Upper lobe of right lung (tissue), 1 donor: ENCODE measurements at regions not wholly inside any gene's neighbourhood (a gene's known extent, or its start where the extent isn't known, plus 50 kb on each side); places are given as distances from the start of the nearest gene placed in this dataset.

ENCODE experiments used
- ATAC-seq: fragments of 200-7000 bp; cut with Tn5 transposase; one replicate; pipeline ENCODE4 v1.9.1; 2020; ENCODE audit warnings: mild to moderate bottlenecking, moderate library complexity
- DNase-seq: peaks from one replicate; pipeline ENCODE4 v3.0.0-alpha.2; 2020
- H3K27ac ChIP-seq: fragments of 200-600 bp; one replicate; pipeline ENCODE4 v1.8.0; 2022
- H3K27me3 ChIP-seq: fragments of 200-600 bp; one replicate; pipeline ENCODE4 v1.8.0; 2022; ENCODE audit warnings: mild to moderate bottlenecking
- H3K36me3 ChIP-seq: fragments of 200-600 bp; one replicate; pipeline ENCODE4 v1.8.0; 2022
- H3K4me1 ChIP-seq: fragments of 200-600 bp; one replicate; pipeline ENCODE4 v1.8.0; 2022
- H3K4me3 ChIP-seq: fragments of 200-600 bp; one replicate; pipeline ENCODE4 v1.8.0; 2022; ENCODE audit warnings: mild to moderate bottlenecking
- H3K9me3 ChIP-seq: fragments of 200-600 bp; one replicate; pipeline ENCODE4 v1.8.0; 2022
- CTCF ChIP-seq: fragments of 200-600 bp; IDR thresholded peaks from one replicate; pipeline ENCODE4 v1.8.0; 2022; ENCODE audit warnings: antibody characterized with exemption
- intact Hi-C: fragments of 100-400 bp; cut with DNase I; formaldehyde crosslinking; loops from one replicate; pipeline ENCODE4 v1.11.0; 2022
- donor health status: DM: no; HTN: yes; CAD: no; lungs with severe emphysema.

GRCh38 chr6:155939253-155939652, 483.6 kb upstream of the NOX3 start:
- Histone ChIP-seq H3K36me3 (no peaks in the 10 kb centered on the region), H3K4me3 (no peak overlapping the region), H3K27ac (no peak overlapping the region), H3K4me1 (no peaks in the 10 kb centered on the region), H3K27me3 (no peaks in the 10 kb centered on the region), H3K9me3 (no peaks in the 10 kb centered on the region)
- ATAC-seq (no peak), DNase-seq (no peak)
- intact Hi-C loops, result no loop called here
- TF ChIP-seq CTCF, result no peak

- no peak for DNase-seq
- no peaks in the 10 kb centered on the region for H3K27me3 ChIP-seq
- ATAC-seq, result peak; percentile 31
- no peak overlapping the region for H3K4me3 ChIP-seq
- intact Hi-C loops, result no loop called here
- no peaks in the 10 kb centered on the region for H3K4me1 ChIP-seq
- TF ChIP-seq CTCF, result no peak
- no peaks in the 10 kb centered on the region for H3K9me3 ChIP-seq
- no peak overlapping the region for H3K27ac ChIP-seq
- H3K36me3 ChIP-seq, result no peaks in the 10 kb centered on the region
Measured at GRCh38 chr6:155936551-155936950, 480.9 kb upstream of the NOX3 start.

DNA sequence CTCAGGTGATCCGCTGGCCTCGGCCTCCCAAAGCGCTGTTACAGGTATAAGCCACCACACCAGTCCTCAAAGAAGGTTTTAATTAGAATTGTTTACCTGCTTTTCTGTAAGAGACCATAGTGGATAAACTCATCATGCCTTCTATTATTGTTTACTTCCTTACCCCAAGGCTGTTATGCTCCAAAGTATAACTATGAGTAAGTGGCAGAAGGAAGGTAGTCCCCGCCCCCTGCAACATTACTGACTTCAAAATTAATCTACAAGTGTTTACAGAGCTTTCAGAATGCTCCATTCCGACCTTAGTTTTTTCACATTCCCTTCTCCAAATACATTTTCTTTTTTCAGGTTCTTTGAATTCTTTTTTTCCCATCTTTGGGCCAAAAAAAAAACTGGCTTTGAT, 480.5 kb upstream of the NOX3 start:
- no peaks in the 10 kb centered on the region for H3K36me3 ChIP-seq
- no peaks in the 10 kb centered on the region for H3K9me3 ChIP-seq
- H3K27me3 ChIP-seq, result no peaks in the 10 kb centered on the region
- no peak overlapping the region for H3K27ac ChIP-seq
- no peak for TF ChIP-seq CTCF
- H3K4me1 ChIP-seq, result no peaks in the 10 kb centered on the region
- intact Hi-C loops, result no loop called here
- DNase-seq (no peak), ATAC-seq (no peak)
- no peak overlapping the region for H3K4me3 ChIP-seq

- intact Hi-C loops, result no loop called here
- H3K9me3 ChIP-seq, result no peaks in the 10 kb centered on the region
- ATAC-seq, result no peak
- H3K4me1 ChIP-seq, result no peaks in the 10 kb centered on the region
- DNase-seq, result no peak
- no peak overlapping the region for H3K4me3 ChIP-seq
- H3K27ac ChIP-seq, result no peak overlapping the region
- TF ChIP-seq CTCF, result no peak
- no peaks in the 10 kb centered on the region for H3K27me3 ChIP-seq
- H3K36me3 ChIP-seq, result no peaks in the 10 kb centered on the region
Measured at GRCh38 chr6:155916846-155917624, 461.4 kb upstream of the NOX3 start.

DNA sequence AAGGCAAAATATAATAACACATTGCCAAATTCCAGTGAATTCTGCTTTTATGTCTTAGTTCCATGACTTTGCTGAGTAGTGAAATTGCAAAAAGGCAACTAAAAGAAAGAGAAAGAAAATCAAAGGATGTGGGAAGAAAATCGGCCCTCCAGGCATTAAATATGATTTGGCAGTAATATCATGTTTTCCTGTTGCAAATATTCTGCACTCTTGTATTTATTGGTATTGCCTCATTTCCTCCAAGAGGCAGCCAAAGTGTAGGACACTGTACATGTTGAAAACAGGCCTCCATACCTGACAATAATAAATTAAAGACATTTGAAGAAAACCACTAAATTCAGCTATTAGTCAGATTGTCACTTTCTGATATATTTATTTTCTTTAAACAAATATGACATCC, 460.0 kb upstream of the NOX3 start:
- no peak for TF ChIP-seq CTCF
- DNase-seq (no peak), ATAC-seq (no peak)
- intact Hi-C loops, result no loop called here
- no peaks in the 10 kb centered on the region for H3K9me3 ChIP-seq
- no peak overlapping the region for H3K4me3 ChIP-seq
- no peaks in the 10 kb centered on the region for H3K4me1 ChIP-seq
- no peak overlapping the region for H3K27ac ChIP-seq
- no peaks in the 10 kb centered on the region for H3K36me3 ChIP-seq
- no peaks in the 10 kb centered on the region for H3K27me3 ChIP-seq

GRCh38 chr6:155913816-155914215, 458.2 kb upstream of the NOX3 start:
- intact Hi-C loops, result no loop called here
- Histone ChIP-seq H3K27me3 (no peaks in the 10 kb centered on the region), H3K4me3 (no peak overlapping the region), H3K9me3 (no peaks in the 10 kb centered on the region), H3K36me3 (no peaks in the 10 kb centered on the region), H3K4me1 (no peaks in the 10 kb centered on the region), H3K27ac (no peak overlapping the region)
- TF ChIP-seq CTCF, result no peak
- no peak for ATAC-seq
- DNase-seq, result no peak
